Myocyte (in vitro differentiated cells): ENCODE measurements at regions not wholly inside any gene's neighbourhood (a gene's known extent, or its start where the extent isn't known, plus 50 kb on each side); places are given as distances from the start of the nearest gene placed in this dataset.
"Not testable (repeated sequence)": the region's sequence is repeated elsewhere in the genome, so short reads cannot be mapped to it uniquely, and the experiment has no call there.

Experiments
- DNase-seq: peaks from one replicate; pipeline ENCODE4 v3.0.0-alpha.2; 2012; ENCODE audit warnings: low read depth

- DNase-seq: no peak
These were observed 123.8 kb upstream of the SHB start for GRCh38 chr9:38192731-38193265.

- DNase-seq: no peak
These were observed 117.5 kb upstream of the SHB start for GRCh38 chr9:38186404-38187115.

- no peak for DNase-seq
These were observed 116.8 kb upstream of the SHB start for GRCh38 chr9:38185647-38186403.

- DNase-seq: no peak
These were observed 115.1 kb upstream of the SHB start for GRCh38 chr9:38183994-38184568.

- no peak for DNase-seq
These were observed 113.3 kb upstream of the SHB start for GRCh38 chr9:38182321-38182720.

- DNase-seq: no peak
These were observed 112.8 kb upstream of the SHB start for GRCh38 chr9:38181866-38182265.

- no peak for DNase-seq
These were observed 112.2 kb upstream of the SHB start for GRCh38 chr9:38181232-38181631.

GRCh38 chr9:38180656-38181055 is 111.6 kb upstream of the SHB start:
- no peak for DNase-seq

GRCh38 chr9:38179965-38180364 is 110.9 kb upstream of the SHB start:
- DNase-seq: no peak

- DNase-seq: no peak
These were observed 109.2 kb upstream of the SHB start for GRCh38 chr9:38178237-38178636.

- DNase-seq: no peak
These were observed 108.7 kb upstream of the SHB start for GRCh38 chr9:38177680-38178079.

GRCh38 chr9:38176251-38176650 is 107.2 kb upstream of the SHB start:
- DNase-seq: no peak

- DNase-seq: no peak
These were observed 106.4 kb upstream of the SHB start for GRCh38 chr9:38175423-38175822.

- no peak for DNase-seq
These were observed 103.6 kb upstream of the SHB start for GRCh38 chr9:38172586-38172985.

- no peak for DNase-seq
These were observed 102.9 kb upstream of the SHB start for GRCh38 chr9:38171926-38172325.

- DNase-seq: no peak
These were observed 102.5 kb upstream of the SHB start for GRCh38 chr9:38171538-38171884.

GRCh38 chr9:38170763-38171537 is 101.9 kb upstream of the SHB start:
- DNase-seq: peak; percentile 22

GRCh38 chr9:38170155-38170554 is 101.1 kb upstream of the SHB start:
- DNase-seq: not testable (repeated sequence)

- no peak for DNase-seq
These were observed 97.5 kb upstream of the SHB start for GRCh38 chr9:38166501-38166900.

- no peak for DNase-seq
These were observed 95.7 kb upstream of the SHB start for GRCh38 chr9:38164659-38165221.

GRCh38 chr9:38163518-38163917 is 94.5 kb upstream of the SHB start:
- no peak for DNase-seq
